ENCODE measurements at regions not wholly inside any gene's neighbourhood (a gene's known extent, or its start where the extent isn't known, plus 50 kb on each side); places are given as distances from the start of the nearest gene placed in this dataset.

- no peak for TF ChIP-seq EZH2 (IDR thresholded peaks at IDR 0.05; ENCODE audit: low read depth)
- TF ChIP-seq CTCF (conservative IDR thresholded peaks at IDR 0.05): peak; percentile 76
These were observed 358.6 kb downstream of the DUSP6 start for GRCh38 chr12:88993651-88994050.
